K562 (cell line): ENCODE measurements at regions not wholly inside any gene's neighbourhood (a gene's known extent, or its start where the extent isn't known, plus 50 kb on each side); places are given as distances from the start of the nearest gene placed in this dataset.

Experiments used
- ERF ChIP-seq: fragments of 450-650 bp; formaldehyde crosslinking; IDR thresholded peaks from 2 replicates; pipeline ENCODE4 v1.4.0; 2020; ENCODE audit warnings: mild to moderate bottlenecking, mixed read lengths
- MBD2 ChIP-seq: sonication (generic); IDR thresholded peaks from 2 replicates; pipeline ENCODE4 v1.6.1; 2016; ENCODE audit warnings: low read depth, borderline replicate concordance
- RBM15 ChIP-seq: fragments of 200-400 bp; formaldehyde crosslinking; IDR thresholded peaks from 2 replicates; pipeline ENCODE4 v1.6.1; 2018; ENCODE audit warnings: mild to moderate bottlenecking, low read length, moderate library complexity; ENCODE audit not compliant: insufficient read depth
- SMARCC2 ChIP-seq: fragments of 450-650 bp; IDR thresholded peaks from 2 replicates; pipeline ENCODE4 v1.6.1; 2017; ENCODE audit warnings: antibody characterized with exemption, moderate library complexity, mild to moderate bottlenecking, low read depth
- TCF7L2 ChIP-seq: fragments of 150-350 bp; IDR thresholded peaks from 2 replicates; pipeline ENCODE4 v1.6.1; 2016; ENCODE audit warnings: low read depth, mild to moderate bottlenecking, low read length, moderate library complexity
- ZC3H11A ChIP-seq: IDR thresholded peaks from 2 replicates; pipeline ENCODE4 v1.6.1; 2012; ENCODE audit warnings: low read depth, low read length, improper control_type of control experiment
- TF ChIP-seq, protein P1 (sequence below), 2 experiments: fragments of 450-650 bp in 1 of 2; sonication (generic) in 1 of 2; formaldehyde crosslinking; conservative IDR thresholded peaks; 2 replicates each; pipeline versions ENCODE4 v1.4.0 to v1.8.1; 2020 to 2022; ENCODE audit warnings: mild to moderate bottlenecking in 1 of 2, missing genetic modification reagents in 1 of 2
- TF ChIP-seq, protein P2 (sequence below): sonication (generic); formaldehyde crosslinking; IDR thresholded peaks from 2 replicates; pipeline ENCODE4 v1.9.0; 2022; ENCODE audit warnings: mild to moderate bottlenecking, missing genetic modification reagents
- TF ChIP-seq, protein P3 (sequence below), 2 experiments: fragments of 450-650 bp; IDR thresholded peaks; 2 replicates each; pipeline ENCODE4 v1.6.1; 2018; ENCODE audit warnings: mild to moderate bottlenecking in 2 of 2, low read depth in 1 of 2; ENCODE audit not compliant: partially characterized antibody in 2 of 2

GRCh38 chr18:67728364-67728763 lies 211.8 kb upstream of the DSEL start (continued):
- TF ChIP-seq, protein P1, sequence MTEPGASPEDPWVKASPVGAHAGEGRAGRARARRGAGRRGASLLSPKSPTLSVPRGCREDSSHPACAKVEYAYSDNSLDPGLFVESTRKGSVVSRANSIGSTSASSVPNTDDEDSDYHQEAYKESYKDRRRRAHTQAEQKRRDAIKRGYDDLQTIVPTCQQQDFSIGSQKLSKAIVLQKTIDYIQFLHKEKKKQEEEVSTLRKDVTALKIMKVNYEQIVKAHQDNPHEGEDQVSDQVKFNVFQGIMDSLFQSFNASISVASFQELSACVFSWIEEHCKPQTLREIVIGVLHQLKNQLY (CRISPR knock-in tag; conservative IDR thresholded peaks at IDR 0.05): no peak
- TF ChIP-seq RBM15: no peak
- no peak for TF ChIP-seq MBD2
- TF ChIP-seq, protein P2, sequence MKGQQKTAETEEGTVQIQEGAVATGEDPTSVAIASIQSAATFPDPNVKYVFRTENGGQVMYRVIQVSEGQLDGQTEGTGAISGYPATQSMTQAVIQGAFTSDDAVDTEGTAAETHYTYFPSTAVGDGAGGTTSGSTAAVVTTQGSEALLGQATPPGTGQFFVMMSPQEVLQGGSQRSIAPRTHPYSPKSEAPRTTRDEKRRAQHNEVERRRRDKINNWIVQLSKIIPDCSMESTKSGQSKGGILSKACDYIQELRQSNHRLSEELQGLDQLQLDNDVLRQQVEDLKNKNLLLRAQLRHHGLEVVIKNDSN (CRISPR knock-in tag): no peak
- TF ChIP-seq, protein P3, sequence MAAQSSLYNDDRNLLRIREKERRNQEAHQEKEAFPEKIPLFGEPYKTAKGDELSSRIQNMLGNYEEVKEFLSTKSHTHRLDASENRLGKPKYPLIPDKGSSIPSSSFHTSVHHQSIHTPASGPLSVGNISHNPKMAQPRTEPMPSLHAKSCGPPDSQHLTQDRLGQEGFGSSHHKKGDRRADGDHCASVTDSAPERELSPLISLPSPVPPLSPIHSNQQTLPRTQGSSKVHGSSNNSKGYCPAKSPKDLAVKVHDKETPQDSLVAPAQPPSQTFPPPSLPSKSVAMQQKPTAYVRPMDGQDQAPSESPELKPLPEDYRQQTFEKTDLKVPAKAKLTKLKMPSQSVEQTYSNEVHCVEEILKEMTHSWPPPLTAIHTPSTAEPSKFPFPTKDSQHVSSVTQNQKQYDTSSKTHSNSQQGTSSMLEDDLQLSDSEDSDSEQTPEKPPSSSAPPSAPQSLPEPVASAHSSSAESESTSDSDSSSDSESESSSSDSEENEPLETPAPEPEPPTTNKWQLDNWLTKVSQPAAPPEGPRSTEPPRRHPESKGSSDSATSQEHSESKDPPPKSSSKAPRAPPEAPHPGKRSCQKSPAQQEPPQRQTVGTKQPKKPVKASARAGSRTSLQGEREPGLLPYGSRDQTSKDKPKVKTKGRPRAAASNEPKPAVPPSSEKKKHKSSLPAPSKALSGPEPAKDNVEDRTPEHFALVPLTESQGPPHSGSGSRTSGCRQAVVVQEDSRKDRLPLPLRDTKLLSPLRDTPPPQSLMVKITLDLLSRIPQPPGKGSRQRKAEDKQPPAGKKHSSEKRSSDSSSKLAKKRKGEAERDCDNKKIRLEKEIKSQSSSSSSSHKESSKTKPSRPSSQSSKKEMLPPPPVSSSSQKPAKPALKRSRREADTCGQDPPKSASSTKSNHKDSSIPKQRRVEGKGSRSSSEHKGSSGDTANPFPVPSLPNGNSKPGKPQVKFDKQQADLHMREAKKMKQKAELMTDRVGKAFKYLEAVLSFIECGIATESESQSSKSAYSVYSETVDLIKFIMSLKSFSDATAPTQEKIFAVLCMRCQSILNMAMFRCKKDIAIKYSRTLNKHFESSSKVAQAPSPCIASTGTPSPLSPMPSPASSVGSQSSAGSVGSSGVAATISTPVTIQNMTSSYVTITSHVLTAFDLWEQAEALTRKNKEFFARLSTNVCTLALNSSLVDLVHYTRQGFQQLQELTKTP (IDR thresholded peaks at IDR 0.05; ENCODE audit: low read depth in 1 of 2, partially characterized antibody in 2 of 2): no peak
- no peak for TF ChIP-seq ERF (CRISPR knock-in tag)
- no peak for TF ChIP-seq SMARCC2
- no peak for TF ChIP-seq ZC3H11A
- no peak for TF ChIP-seq TCF7L2
